ENCODE measurements at regions not wholly inside any gene's neighbourhood (a gene's known extent, or its start where the extent isn't known, plus 50 kb on each side); places are given as distances from the start of the nearest gene placed in this dataset.

- no peak for DNase-seq
These were observed 128.1 kb upstream of the RXFP2 start for GRCh38 chr13:31611214-31611613.

DNA sequence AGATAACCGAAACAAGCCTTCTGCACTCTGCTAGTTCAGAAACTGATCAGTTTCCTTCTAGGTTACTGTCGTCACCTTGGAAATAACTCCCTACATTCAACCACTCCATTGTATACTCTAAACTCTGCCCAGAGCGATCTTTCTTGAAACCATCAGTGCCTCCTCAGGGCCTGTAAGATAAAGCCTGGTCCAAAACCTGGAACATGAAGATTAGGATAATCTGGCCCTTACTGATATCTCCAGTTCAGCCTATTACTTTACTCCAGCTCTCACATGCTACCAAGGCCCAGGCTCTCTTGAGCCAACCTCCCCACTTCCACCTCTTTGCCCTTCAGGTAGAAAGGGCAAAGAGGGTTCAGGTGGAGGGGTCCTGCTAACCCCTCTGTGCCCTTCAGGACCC, 125.3 kb upstream of the RXFP2 start:
- DNase-seq = no peak

DNA sequence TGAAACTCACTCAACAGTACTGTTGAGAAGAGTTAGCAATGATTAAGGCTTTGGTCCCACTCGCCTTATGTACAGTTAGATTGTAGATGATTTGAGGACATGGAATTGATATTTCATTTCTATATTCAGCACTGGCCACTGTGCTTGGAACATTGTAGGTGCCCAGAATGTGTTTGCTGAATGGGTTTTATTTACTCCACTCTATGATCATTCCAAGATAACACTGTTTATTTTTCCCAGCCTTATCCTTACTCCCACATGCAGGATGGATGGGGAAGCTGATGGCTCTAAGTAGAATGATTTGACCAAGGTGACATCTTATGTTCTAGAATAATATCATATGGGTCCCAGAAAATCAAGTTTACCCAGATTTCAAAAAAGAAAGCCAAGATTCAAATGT, 124.6 kb upstream of the RXFP2 start:
- no peak for DNase-seq

- no peak for DNase-seq
These were observed 114.2 kb upstream of the RXFP2 start for GRCh38 chr13:31625115-31625514.

- DNase-seq = no peak
These were observed 112.1 kb upstream of the RXFP2 start for GRCh38 chr13:31627097-31627845.

DNA sequence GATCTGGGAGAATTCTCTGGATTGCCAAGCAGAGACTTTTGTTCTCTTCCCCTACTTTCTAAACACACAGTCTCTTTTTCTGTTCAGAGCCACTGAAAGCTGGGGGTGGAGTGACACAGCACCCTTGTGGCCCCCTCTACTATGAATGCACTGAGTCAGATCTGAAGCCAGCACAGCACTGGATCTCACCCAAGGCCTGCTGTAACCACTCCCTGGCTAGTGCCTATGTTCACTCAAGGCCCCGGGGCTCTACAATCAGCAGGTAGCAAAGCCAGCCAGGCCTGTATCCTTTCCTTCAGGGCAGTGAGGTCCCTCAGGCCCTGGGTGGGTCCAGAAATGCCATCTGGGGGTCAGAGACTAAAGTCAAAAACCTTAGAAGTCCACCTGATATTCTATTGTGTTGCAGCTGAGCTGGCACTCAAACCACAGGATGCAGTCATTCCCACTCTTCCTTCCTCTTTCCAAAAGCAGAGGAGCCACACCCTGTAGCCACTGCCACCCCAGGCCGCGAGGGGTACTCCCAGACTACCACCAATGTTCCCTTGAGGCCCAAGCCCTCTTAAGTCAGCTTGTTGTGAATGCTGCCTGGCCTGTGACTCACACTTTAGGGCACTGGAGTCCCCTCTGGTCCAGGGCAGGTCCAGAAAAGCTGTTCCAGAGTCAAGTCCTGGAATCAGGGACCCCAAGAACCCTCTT, 110.1 kb upstream of the RXFP2 start:
- DNase-seq = no peak

- no peak for DNase-seq
These were observed 108.3 kb upstream of the RXFP2 start for GRCh38 chr13:31631071-31631470.

GRCh38 chr13:31631746-31632145, 107.6 kb upstream of the RXFP2 start:
- no peak for DNase-seq

DNA sequence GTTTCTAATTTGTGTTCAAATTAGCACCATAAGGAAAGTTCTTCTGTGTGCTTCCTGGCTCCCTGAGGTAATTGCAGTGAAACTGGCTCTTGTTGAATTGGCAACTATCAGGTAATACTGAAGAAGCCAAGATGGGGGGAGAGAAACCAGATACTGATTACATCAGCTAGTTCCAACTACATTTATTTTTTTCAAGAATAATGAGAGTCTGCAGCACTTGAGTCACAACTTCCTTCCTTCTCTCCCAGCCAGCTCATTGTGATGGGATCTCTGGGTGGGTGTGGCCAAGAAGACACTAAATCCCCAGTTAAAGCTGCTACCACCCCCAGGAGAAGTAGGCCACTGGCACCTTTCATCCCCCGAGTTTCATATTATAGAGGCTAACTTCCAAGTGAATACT, 100.7 kb upstream of the RXFP2 start:
- no peak for DNase-seq

- DNase-seq = no peak
These were observed 99.7 kb upstream of the RXFP2 start for GRCh38 chr13:31639443-31640163.

DNA sequence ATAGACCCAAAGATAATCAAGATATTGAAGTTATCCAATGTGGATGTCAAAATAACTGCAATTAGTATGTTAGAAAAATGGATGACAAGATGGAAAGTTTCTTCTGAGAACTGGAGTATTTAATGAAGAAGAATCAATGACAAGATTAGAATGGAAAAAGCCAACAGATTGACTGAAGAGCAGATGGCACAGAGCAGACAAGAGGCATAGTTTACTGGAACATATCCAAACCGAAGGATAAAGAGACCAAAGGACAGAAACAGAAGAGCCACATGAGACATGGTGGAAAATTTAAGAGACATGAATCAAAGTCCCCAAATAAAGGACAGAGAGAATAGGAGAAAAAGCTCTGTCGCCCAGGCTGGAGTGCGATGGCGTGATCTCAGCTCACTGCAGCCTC, 89.6 kb upstream of the RXFP2 start:
- DNase-seq = no peak

GRCh38 chr13:31653730-31654129, 85.6 kb upstream of the RXFP2 start:
- DNase-seq = no peak

DNA sequence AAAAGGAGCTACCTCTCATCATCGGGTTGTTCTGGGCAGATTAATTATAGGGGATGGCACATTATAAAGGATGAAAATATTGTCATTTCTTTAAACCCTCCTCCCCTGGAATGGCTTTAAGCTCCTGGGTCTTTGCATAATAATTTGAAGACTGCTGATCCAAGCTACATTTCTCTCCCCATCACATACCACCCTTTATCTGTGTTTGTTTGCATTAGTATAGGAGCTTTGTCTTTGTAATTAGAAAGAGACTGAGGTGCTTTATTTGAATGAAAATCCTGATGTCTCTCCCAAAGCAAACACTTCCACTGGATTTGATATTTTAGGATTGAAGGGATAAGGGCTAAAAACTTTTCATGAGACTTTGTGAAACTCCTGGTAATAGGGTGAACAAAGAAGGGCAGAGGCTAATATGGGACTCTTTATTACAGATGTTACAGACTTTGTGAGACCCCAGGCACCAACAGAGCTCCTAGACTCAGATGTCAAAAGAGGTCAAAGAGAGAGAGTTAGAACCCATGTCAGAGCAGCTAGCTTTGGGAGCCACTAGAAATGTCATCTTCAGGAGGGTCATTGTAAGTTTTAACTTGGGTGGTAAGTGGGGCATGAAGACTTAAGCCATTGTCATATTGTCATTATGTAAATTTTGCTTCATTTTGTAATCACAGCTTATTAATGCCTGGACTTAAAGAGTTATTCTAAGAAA, 75.3 kb upstream of the RXFP2 start:
- no peak for DNase-seq

DNA sequence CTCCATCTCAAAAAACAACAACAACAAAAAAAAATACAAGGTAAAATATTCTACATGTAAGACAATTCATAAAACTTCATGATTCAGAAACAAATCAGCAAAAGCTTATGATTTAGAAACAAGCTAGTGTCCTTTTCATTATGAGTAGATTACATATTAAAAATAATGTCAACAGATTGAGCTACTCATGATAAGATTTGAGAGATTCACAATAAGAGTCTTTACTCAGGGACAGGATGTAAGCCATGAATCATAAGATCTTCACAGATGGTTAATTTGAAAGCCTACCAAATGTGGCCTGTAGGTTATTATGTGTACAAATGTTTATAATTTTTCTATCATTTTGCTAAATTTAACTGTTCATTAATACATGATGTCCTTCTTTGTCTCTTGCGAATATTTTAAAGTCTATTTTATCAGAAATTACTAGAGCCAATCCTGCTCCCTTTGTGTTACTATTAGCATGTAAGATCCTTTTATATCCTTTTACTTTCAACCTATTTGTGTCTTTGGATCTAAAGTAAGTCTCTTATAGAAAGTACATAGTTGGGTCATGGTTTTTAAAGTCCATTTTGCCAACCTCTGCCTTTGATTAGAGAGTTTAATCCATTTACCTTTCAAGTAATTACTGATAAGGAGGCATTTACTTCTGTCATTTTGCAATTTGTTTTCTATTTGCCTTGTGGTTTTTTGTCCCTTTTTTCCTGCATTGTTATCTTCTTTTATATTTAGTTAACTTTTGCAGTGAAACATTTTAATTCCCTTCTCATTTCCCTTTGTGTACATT, 68.3 kb upstream of the RXFP2 start:
- DNase-seq = no peak

- DNase-seq = no peak
These were observed 65.3 kb upstream of the RXFP2 start for GRCh38 chr13:31674051-31674450.

- no peak for DNase-seq
These were observed 63.8 kb upstream of the RXFP2 start for GRCh38 chr13:31675440-31675953.

DNA sequence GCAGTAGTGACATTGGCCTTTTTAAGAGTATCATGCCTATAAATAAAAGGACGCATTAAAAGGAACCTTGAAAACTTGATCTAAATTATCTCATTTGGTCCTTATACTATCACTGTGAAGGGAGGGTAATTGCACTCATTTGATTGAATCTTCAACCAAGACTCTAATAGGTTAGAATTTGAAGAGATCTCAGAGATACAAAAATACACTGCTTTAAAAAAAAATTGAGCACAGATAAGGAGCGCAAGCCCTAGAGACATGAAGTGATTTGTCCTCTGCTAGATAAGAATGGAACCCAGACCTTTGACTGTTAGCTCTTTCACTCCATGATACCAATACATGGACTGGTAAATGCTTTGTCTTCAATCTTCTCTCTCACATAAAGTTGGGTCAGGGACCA, 58.2 kb upstream of the RXFP2 start:
- no peak for DNase-seq

DNA sequence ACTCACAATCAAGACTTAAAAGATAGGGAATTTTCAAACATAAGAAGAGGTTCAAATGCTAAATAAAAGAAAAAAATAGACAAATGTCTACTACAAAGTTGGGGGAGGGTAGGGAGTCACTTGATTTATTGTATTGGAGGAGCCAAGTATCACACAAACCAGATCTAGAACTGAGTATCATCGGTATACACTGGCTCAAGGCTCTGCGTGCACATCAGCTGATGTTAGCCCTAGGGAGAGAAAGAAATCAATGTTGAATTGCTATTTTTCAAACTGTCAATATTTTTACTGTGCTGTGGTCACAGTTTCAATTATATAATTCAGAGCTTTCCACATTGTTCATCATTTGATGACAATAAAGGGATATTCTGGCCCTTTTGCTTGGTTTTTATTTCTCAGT, 54.9 kb upstream of the RXFP2 start:
- no peak for DNase-seq

GRCh38 chr13:31686670-31687425, 52.5 kb upstream of the RXFP2 start:
- DNase-seq = no peak

Measured in stimulated activated CD4-positive, alpha-beta T cell treated with anti-CD3 and anti-CD28 coated beads, Interleukin-12 subunit alpha, Interleukin-12 subunit beta, amount 100 ng/mL, for 4 hours (primary cell).